ENCODE measurements at regions not wholly inside any gene's neighbourhood (a gene's known extent, or its start where the extent isn't known, plus 50 kb on each side); places are given as distances from the start of the nearest gene placed in this dataset.

GRCh38 chrX:134738445-134738844 lies 58.6 kb downstream of the PABIR2 start:
- Histone ChIP-seq H3K4me2 (ENCODE audit: insufficient read depth, insufficient read length, low read length) (no peak overlapping the region), H3K23ac (ENCODE audit: insufficient read length, low read depth, low read length) (no peak overlapping the region), H2BK5ac (ENCODE audit: insufficient read length, low read length) (no peak overlapping the region), H2BK20ac (ENCODE audit: low read depth, low read length, poor library complexity, severe bottlenecking) (no peak overlapping the region), H2AFZ (ENCODE audit: low read length) (no peak overlapping the region), H3T11ph (ENCODE audit: low read length) (no peak overlapping the region), H2AK5ac (ENCODE audit: insufficient read length, low read length) (no peak overlapping the region), H3K79me2 (ENCODE audit: insufficient read depth, low read length) (no peaks in the 10 kb centered on the region), H3K27ac (ENCODE audit: insufficient read length, low read depth, low read length) (no peak overlapping the region), H4K91ac (ENCODE audit: insufficient read length, low read depth, low read length) (no peak overlapping the region), H3K9ac (ENCODE audit: extremely low read depth, insufficient read length, low read length) (no peak overlapping the region), H3K23me2 (ENCODE audit: insufficient read length, low read depth, low read length, poor library complexity, severe bottlenecking) (no peaks in the 10 kb centered on the region), H2BK120ac (ENCODE audit: low read depth, low read length, poor library complexity, severe bottlenecking) (no peak overlapping the region), H3K9me3 (ENCODE audit: control insufficient read depth, low read depth, low read length) (peaks cover 3% of the 10 kb centered on the region), H3K14ac (ENCODE audit: insufficient read depth, low read length) (no peak overlapping the region), H4K8ac (replicated peaks; ENCODE audit: insufficient read length, low read depth, low read length) (no peak overlapping the region), H3K56ac (ENCODE audit: insufficient read length, low read depth, low read length) (no peak overlapping the region), H2BK15ac (ENCODE audit: low read depth, low read length) (no peak overlapping the region), H3K79me1 (ENCODE audit: insufficient read depth, low read depth, low read length, poor library complexity, severe bottlenecking) (no peaks in the 10 kb centered on the region), H4K5ac (ENCODE audit: insufficient read length, low read depth, low read length) (no peak overlapping the region), H3K18ac (ENCODE audit: insufficient read length, low read depth, low read length) (no peak overlapping the region), H4K20me1 (ENCODE audit: control insufficient read depth, insufficient read depth, insufficient read length) (no peaks in the 10 kb centered on the region), H3K27me3 (ENCODE audit: insufficient read depth, low read length) (no peaks in the 10 kb centered on the region), H3K4me1 (ENCODE audit: insufficient read depth, low read length) (0 out of 2 replicates have a peak, but pooled peaks cover 2% of the 10 kb centered on the region), H3K4ac (ENCODE audit: low read depth, low read length) (no peak overlapping the region), H2BK12ac (ENCODE audit: insufficient read length, low read depth, low read length) (no peak overlapping the region)
- Mint-ChIP-seq H3K27ac (no peak overlapping the region), H3K27me3 (ENCODE audit: low read depth) (no peaks in the 10 kb centered on the region; the same call in none of the 2 replicates), H3K9me3 (peaks cover 6 to 67% of the 10 kb centered on the region in 2 experiments), H3K36me3 (ENCODE audit: insufficient read depth in 1 of 3, low read depth in 3 of 3) (peaks cover 0 to 4% (median 0%) of the 10 kb centered on the region in 3 experiments; a peak in 4 of 7 replicates), H3K4me1 (peaks cover 24 to 40% of the 10 kb centered on the region in 2 experiments), H3K4me3 (no peak overlapping the region)
- TF ChIP-seq CTCF (conservative IDR thresholded peaks at IDR 0.05): no peak
- no peak for DNase-seq
- no CpG with 5 or more reads among the region's 3 CpGs for WGBS (ENCODE audit: extremely low coverage, insufficient read length, low lambda C conversion rate)

Data from H9 (cell line).